ENCODE measurements at regions not wholly inside any gene's neighbourhood (a gene's known extent, or its start where the extent isn't known, plus 50 kb on each side); places are given as distances from the start of the nearest gene placed in this dataset.

GRCh38 chr10:76732306-76732705 lies 905.3 kb downstream of the KCNMA1 start:
- ATAC-seq (ENCODE audit: low read depth) (no peak), DNase-seq (no peak)
- Mint-ChIP-seq H3K27ac (no peak overlapping the region), H3K9me3 (ENCODE audit: insufficient read depth) (peaks cover 5% of the 10 kb centered on the region), H3K4me3 (no peak overlapping the region), H3K27me3 (no peaks in the 10 kb centered on the region), H3K4me1 (peaks cover 5% of the 10 kb centered on the region)
- H3K27me3 ChIP-seq (replicated peaks in 1 of 4; ENCODE audit: control extremely low read depth in 1 of 4, control insufficient read depth in 3 of 4, insufficient read depth in 4 of 4, low read length in 3 of 4): no peaks in the 10 kb centered on the region
- intact Hi-C loops (cut with micrococcal nuclease): no loop called here
- 100% methylated on average over 1 of the region's 3 CpGs for WGBS (ENCODE audit: insufficient coverage)
- H3K36me3 ChIP-seq (replicated peaks in 1 of 2; ENCODE audit: control extremely low read depth in 1 of 2, control insufficient read depth in 1 of 2, extremely low read depth in 1 of 2, insufficient read depth in 2 of 2, low read length in 1 of 2): no peaks in the 10 kb centered on the region
- H3K9me3 ChIP-seq (ENCODE audit: control extremely low read depth in 1 of 3, control insufficient read depth in 2 of 3, insufficient read depth in 1 of 3, low read length in 2 of 3): peaks cover 0 to 3% (median 0%) of the 10 kb centered on the region in 3 donors
- H3K4me2 ChIP-seq (replicated peaks; ENCODE audit: low read depth, low read length, poor library complexity, severe bottlenecking): no peak overlapping the region
- H3K4me1 ChIP-seq (ENCODE audit: control insufficient read depth in 2 of 2, insufficient read depth in 2 of 2, low read length in 2 of 2): no peaks in the 10 kb centered on the region
- CTCF ChIA-PET: no interaction called here
- H4K20me1 ChIP-seq (ENCODE audit: control insufficient read depth, insufficient read depth, low read length, poor library complexity, severe bottlenecking): no peaks in the 10 kb centered on the region
- H3K4me3 ChIP-seq (ENCODE audit: control extremely low read depth in 1 of 5, extremely low read depth in 1 of 5, insufficient read depth in 1 of 5, low read depth in 2 of 5, low read length in 4 of 5): no peak overlapping the region
- H3K9ac ChIP-seq (ENCODE audit: low read length): no peak overlapping the region
- POLR2A ChIA-PET: no interaction called here
- H2AFZ ChIP-seq (ENCODE audit: insufficient read depth, low read depth, low read length, poor library complexity, severe bottlenecking): no peak overlapping the region
- TF ChIP-seq EZH2 (IDR thresholded peaks at IDR 0.05; ENCODE audit: borderline replicate concordance, insufficient read depth, low read depth, low read length, poor library complexity, severe bottlenecking): no peak
- TF ChIP-seq, protein P1, sequence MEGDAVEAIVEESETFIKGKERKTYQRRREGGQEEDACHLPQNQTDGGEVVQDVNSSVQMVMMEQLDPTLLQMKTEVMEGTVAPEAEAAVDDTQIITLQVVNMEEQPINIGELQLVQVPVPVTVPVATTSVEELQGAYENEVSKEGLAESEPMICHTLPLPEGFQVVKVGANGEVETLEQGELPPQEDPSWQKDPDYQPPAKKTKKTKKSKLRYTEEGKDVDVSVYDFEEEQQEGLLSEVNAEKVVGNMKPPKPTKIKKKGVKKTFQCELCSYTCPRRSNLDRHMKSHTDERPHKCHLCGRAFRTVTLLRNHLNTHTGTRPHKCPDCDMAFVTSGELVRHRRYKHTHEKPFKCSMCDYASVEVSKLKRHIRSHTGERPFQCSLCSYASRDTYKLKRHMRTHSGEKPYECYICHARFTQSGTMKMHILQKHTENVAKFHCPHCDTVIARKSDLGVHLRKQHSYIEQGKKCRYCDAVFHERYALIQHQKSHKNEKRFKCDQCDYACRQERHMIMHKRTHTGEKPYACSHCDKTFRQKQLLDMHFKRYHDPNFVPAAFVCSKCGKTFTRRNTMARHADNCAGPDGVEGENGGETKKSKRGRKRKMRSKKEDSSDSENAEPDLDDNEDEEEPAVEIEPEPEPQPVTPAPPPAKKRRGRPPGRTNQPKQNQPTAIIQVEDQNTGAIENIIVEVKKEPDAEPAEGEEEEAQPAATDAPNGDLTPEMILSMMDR (IDR thresholded peaks at IDR 0.05): no peak
- H3K79me2 ChIP-seq (ENCODE audit: control insufficient read depth, insufficient read depth, low read length): no peaks in the 10 kb centered on the region
- H3K27ac ChIP-seq (ENCODE audit: low read length in 2 of 2): no peak overlapping the region

DNA sequence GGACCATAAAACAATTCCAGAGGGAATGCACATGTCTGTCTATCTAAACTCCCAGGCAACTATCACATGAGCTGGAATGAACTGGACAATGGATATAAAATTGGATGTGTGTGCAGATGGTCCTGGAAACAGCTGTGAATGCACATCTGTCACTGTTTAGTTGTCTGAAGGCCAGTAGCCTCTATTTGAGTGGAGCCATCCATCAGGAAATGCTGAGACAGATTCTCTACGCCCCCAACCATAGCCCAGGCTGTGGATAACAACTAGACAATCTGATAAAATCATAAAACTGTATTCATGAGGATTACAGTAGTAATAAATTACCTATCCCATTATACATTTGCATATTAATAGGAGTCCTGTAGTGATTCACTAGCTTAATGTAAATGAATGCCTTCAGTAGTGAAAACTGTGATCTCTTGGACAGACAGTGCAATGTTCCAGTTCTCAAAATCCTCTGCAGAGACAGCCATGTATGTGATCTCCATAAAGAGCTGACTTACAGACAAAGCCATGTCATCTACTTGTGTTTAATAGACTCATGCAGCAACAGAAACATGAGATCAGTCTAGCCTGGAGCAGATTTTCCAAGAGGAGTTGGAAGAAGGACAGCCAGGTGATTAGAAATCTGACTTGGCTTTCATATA lies 907.6 kb downstream of the KCNMA1 start:
- Histone ChIP-seq H3K36me3 (replicated peaks in 1 of 2; ENCODE audit: control extremely low read depth in 1 of 2, control insufficient read depth in 1 of 2, extremely low read depth in 1 of 2, insufficient read depth in 2 of 2, low read length in 1 of 2) (no peaks in the 10 kb centered on the region), H3K4me1 (ENCODE audit: control insufficient read depth in 2 of 2, insufficient read depth in 2 of 2, low read length in 2 of 2) (no peaks in the 10 kb centered on the region), H3K9ac (ENCODE audit: low read length) (no peak overlapping the region), H3K79me2 (ENCODE audit: control insufficient read depth, insufficient read depth, low read length) (no peaks in the 10 kb centered on the region), H2AFZ (ENCODE audit: insufficient read depth, low read depth, low read length, poor library complexity, severe bottlenecking) (no peak overlapping the region), H3K4me2 (replicated peaks; ENCODE audit: low read depth, low read length, poor library complexity, severe bottlenecking) (no peak overlapping the region), H4K20me1 (ENCODE audit: control insufficient read depth, insufficient read depth, low read length, poor library complexity, severe bottlenecking) (no peaks in the 10 kb centered on the region), H3K27ac (ENCODE audit: low read length in 2 of 2) (no peak overlapping the region), H3K9me3 (ENCODE audit: control extremely low read depth in 1 of 3, control insufficient read depth in 2 of 3, insufficient read depth in 1 of 3, low read length in 2 of 3) (peaks cover 0 to 3% (median 0%) of the 10 kb centered on the region in 3 donors), H3K27me3 (replicated peaks in 1 of 4; ENCODE audit: control extremely low read depth in 1 of 4, control insufficient read depth in 3 of 4, insufficient read depth in 4 of 4, low read length in 3 of 4) (no peaks in the 10 kb centered on the region), H3K4me3 (ENCODE audit: control extremely low read depth in 1 of 5, extremely low read depth in 1 of 5, insufficient read depth in 1 of 5, low read depth in 2 of 5, low read length in 4 of 5) (no peak overlapping the region)
- ATAC-seq (ENCODE audit: low read depth): no peak
- WGBS (ENCODE audit: insufficient coverage): no CpG with 5 or more reads among the region's 1 CpG
- Mint-ChIP-seq H3K27me3 (no peaks in the 10 kb centered on the region), H3K4me1 (no peaks in the 10 kb centered on the region), H3K4me3 (no peak overlapping the region), H3K9me3 (ENCODE audit: insufficient read depth) (peaks cover 5% of the 10 kb centered on the region), H3K27ac (no peak overlapping the region)
- no peak for TF ChIP-seq EZH2 (IDR thresholded peaks at IDR 0.05; ENCODE audit: borderline replicate concordance, insufficient read depth, low read depth, low read length, poor library complexity, severe bottlenecking)
- TF ChIP-seq, protein P1 (IDR thresholded peaks at IDR 0.05): no peak
- ChIA-PET POLR2A (no interaction called here), CTCF (no interaction called here)
- intact Hi-C loops (cut with micrococcal nuclease): no loop called here
- DNase-seq: no peak

All from B cell (primary cell).